MM.1S (cell line): ENCODE measurements at regions not wholly inside any gene's neighbourhood (a gene's known extent, or its start where the extent isn't known, plus 50 kb on each side); places are given as distances from the start of the nearest gene placed in this dataset.

Experiments
- DNase-seq: peaks from one replicate; pipeline ENCODE4 v3.0.0-alpha.2; 2015
- H2AFZ ChIP-seq: fragments of 300-600 bp; sonication (generic); 2 replicates; pipeline ENCODE4 v1.6.0; 2016; ENCODE audit warnings: antibody characterized with exemption, low read length
- H3F3A ChIP-seq: fragments of 300-600 bp; sonication (generic); 2 replicates; pipeline ENCODE4 v1.6.1; 2016; ENCODE audit warnings: mild to moderate bottlenecking, antibody characterized with exemption, low read length, moderate library complexity, mixed read lengths; ENCODE audit not compliant: insufficient read depth
- H3K27ac ChIP-seq: fragments of 300-600 bp; sonication (generic); 2 replicates; pipeline ENCODE4 v1.5.1; 2016; ENCODE audit warnings: mild to moderate bottlenecking, low read length
- H3K27me3 ChIP-seq: fragments of 300-600 bp; sonication (generic); replicated peaks from 2 replicates; pipeline ENCODE4 v1.6.0; 2016; ENCODE audit warnings: low read length; ENCODE audit not compliant: insufficient read depth
- H3K36me3 ChIP-seq: fragments of 300-600 bp; sonication (generic); replicated peaks from 2 replicates; pipeline ENCODE4 v1.6.1; 2016; ENCODE audit warnings: mild to moderate bottlenecking, low read length, mixed read lengths; ENCODE audit not compliant: insufficient read depth
- H3K4me1 ChIP-seq: fragments of 300-600 bp; sonication (generic); 2 replicates; pipeline ENCODE4 v1.6.1; 2016; ENCODE audit warnings: low read length, mixed read lengths
- H3K4me2 ChIP-seq: fragments of 300-600 bp; sonication (generic); 2 replicates; pipeline ENCODE4 v1.6.0; 2016; ENCODE audit warnings: low read depth, low read length
- H3K4me3 ChIP-seq: fragments of 300-600 bp; sonication (generic); 2 replicates; pipeline ENCODE4 v1.5.1; 2016; ENCODE audit warnings: low read length, mixed read lengths
- H3K79me2 ChIP-seq: fragments of 300-600 bp; sonication (generic); 2 replicates; pipeline ENCODE4 v1.6.1; 2016; ENCODE audit warnings: mixed run types, low read length, mixed read lengths
- H3K9ac ChIP-seq: fragments of 300-600 bp; sonication (generic); 2 replicates; pipeline ENCODE4 v1.6.1; 2016; ENCODE audit warnings: low read length, mixed read lengths
- H3K9me2 ChIP-seq: fragments of 300-600 bp; sonication (generic); replicated peaks from 2 replicates; pipeline ENCODE4 v1.6.1; 2016; ENCODE audit warnings: mild to moderate bottlenecking, low read length, mixed read lengths; ENCODE audit not compliant: insufficient read depth
- H3K9me3 ChIP-seq: fragments of 300-600 bp; sonication (generic); replicated peaks from 2 replicates; pipeline ENCODE4 v1.6.1; 2016; ENCODE audit warnings: mild to moderate bottlenecking, low read length, mixed read lengths; ENCODE audit not compliant: insufficient read depth
- H4K20me1 ChIP-seq: fragments of 300-600 bp; sonication (generic); 2 replicates; pipeline ENCODE4 v1.6.1; 2016; ENCODE audit warnings: mild to moderate bottlenecking, low read length, moderate library complexity, mixed read lengths; ENCODE audit not compliant: insufficient read depth
- CTCF ChIP-seq: fragments of 300-600 bp; sonication (generic); IDR thresholded peaks from 2 replicates; pipeline ENCODE4 v1.5.1; 2016; ENCODE audit warnings: antibody characterized with exemption, low read length, mixed read lengths
- EZH2 ChIP-seq: fragments of 300-600 bp; sonication (generic); optimal IDR thresholded peaks from 2 replicates; pipeline ENCODE3; 2017; ENCODE audit warnings: low read depth, mild to moderate bottlenecking, antibody characterized with exemption, low read length, mixed read lengths
- EZH2phosphoT487 ChIP-seq: fragments of 300-600 bp; sonication (generic); IDR thresholded peaks from 2 replicates; pipeline ENCODE4 v1.6.1; 2018; ENCODE audit warnings: antibody characterized with exemption, low read length

DNA sequence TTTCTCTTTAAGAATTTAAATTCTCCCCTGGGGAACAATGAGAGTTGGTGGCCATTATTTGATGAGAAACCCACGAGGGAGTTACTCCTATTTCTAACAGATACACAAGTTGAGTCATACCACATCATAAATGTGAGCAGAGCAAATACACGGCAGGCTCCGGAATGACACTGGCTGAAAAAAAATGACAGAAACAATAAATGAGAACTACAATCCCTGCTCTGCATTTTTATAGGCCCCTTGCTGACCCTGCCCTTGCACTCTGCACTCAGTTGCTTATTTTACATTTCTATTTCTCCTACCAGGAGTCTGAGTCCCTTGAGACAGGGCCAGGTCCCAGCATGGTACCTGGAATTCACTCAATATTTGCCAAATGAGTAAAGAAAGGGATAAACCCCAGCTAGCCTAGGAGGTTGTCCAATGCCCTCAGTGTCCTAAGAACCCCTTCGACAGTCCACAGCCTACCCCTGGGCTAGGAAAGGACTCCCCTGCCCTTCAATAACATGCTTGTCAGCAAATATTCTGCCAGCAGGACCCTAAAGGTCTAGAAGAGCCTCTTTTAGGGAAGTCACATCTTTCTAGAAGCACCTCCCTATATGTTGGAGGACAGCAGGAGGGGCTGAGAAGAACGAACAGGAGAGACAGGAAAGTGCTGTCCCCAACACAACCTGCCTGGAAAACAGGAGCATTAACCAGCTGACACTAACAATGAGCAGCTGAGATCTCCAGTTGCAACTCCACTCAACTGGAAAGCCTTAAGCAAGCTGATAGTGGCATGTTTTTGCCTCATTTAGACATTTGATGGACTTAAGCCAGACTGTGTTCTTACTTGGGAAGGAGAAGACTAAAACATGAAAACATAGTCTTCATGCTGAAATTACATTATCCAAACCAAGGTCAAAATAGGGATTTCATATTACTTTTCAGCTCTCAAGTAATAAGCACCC lies 191.2 kb downstream of the ACTL7B start:
- DNase-seq = no peak
- H3K27me3 ChIP-seq = no peaks in the 10 kb centered on the region
- H3K4me2 ChIP-seq = no peak overlapping the region
- no peaks in the 10 kb centered on the region for H3K9me2 ChIP-seq
- H2AFZ ChIP-seq = no peak overlapping the region
- H3K79me2 ChIP-seq = no peaks in the 10 kb centered on the region
- TF ChIP-seq CTCF (no peak), EZH2phosphoT487 (no peak), EZH2 (no peak)
- no peak overlapping the region for H3K4me3 ChIP-seq
- no peaks in the 10 kb centered on the region for H3K9me3 ChIP-seq
- no peak overlapping the region for H3K9ac ChIP-seq
- H4K20me1 ChIP-seq = no peaks in the 10 kb centered on the region
- no peaks in the 10 kb centered on the region for H3F3A ChIP-seq
- no peaks in the 10 kb centered on the region for H3K36me3 ChIP-seq
- H3K4me1 ChIP-seq = no peaks in the 10 kb centered on the region
- no peak overlapping the region for H3K27ac ChIP-seq

DNA sequence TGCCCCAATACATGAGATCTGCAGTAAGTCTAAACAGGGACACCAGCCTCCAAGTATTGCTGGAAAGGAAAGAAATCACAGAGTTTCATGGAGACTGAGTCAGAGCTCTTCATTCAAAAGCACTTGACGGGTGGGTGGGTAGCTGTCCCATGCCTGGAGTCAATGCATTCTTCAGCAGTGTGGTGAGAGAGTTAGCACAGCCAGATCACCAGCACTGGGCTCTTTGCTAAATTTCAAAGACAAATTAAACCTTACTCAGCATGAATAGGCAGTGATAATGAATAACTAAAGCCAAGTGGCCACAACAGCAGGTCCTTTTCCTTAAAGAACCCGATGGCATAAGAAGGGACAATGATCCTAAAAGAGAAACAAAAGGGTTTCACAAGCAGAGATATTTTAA lies 192.4 kb downstream of the ACTL7B start:
- Histone ChIP-seq H3K27ac (no peak overlapping the region), H3K9ac (no peak overlapping the region), H3K27me3 (no peaks in the 10 kb centered on the region), H3K79me2 (no peaks in the 10 kb centered on the region), H3K9me3 (no peaks in the 10 kb centered on the region), H3K4me2 (no peak overlapping the region), H4K20me1 (no peaks in the 10 kb centered on the region), H3K4me3 (no peak overlapping the region), H3K4me1 (no peaks in the 10 kb centered on the region), H2AFZ (no peak overlapping the region), H3K9me2 (no peaks in the 10 kb centered on the region), H3F3A (no peaks in the 10 kb centered on the region), H3K36me3 (no peaks in the 10 kb centered on the region)
- TF ChIP-seq CTCF = no peak
- TF ChIP-seq EZH2phosphoT487 = no peak
- no peak for TF ChIP-seq EZH2
- no peak for DNase-seq

GRCh38 chr9:108662956-108663355 lies 192.8 kb downstream of the ACTL7B start:
- Histone ChIP-seq H3K9ac (no peak overlapping the region), H3K9me3 (no peaks in the 10 kb centered on the region), H3K36me3 (no peaks in the 10 kb centered on the region), H3F3A (no peaks in the 10 kb centered on the region), H3K27ac (no peak overlapping the region), H3K9me2 (no peaks in the 10 kb centered on the region), H3K27me3 (no peaks in the 10 kb centered on the region), H3K79me2 (no peaks in the 10 kb centered on the region), H3K4me3 (no peak overlapping the region), H3K4me1 (no peaks in the 10 kb centered on the region), H3K4me2 (no peak overlapping the region), H2AFZ (no peak overlapping the region), H4K20me1 (no peaks in the 10 kb centered on the region)
- no peak for TF ChIP-seq EZH2
- TF ChIP-seq EZH2phosphoT487 = no peak
- no peak for TF ChIP-seq CTCF
- DNase-seq = no peak
